B cell (primary cell): ENCODE measurements at regions not wholly inside any gene's neighbourhood (a gene's known extent, or its start where the extent isn't known, plus 50 kb on each side); places are given as distances from the start of the nearest gene placed in this dataset.

ENCODE experiments used
- ATAC-seq: fragments of 200-7000 bp; cut with Tn5 transposase; one replicate; pipeline ENCODE4 v1.10.0; 2021; ENCODE audit warnings: low read depth, mild to moderate bottlenecking, moderate number of reproducible peaks, moderate library complexity
- CTCF ChIA-PET: fragments of 350-600 bp; sonication (Branson Sonifier 250); formaldehyde crosslinking; loops from one replicate; lab custom pipeline; 2021; ENCODE audit warnings: antibody characterized with exemption, inconsistent platforms; lab: Charles Lee
- POLR2A ChIA-PET: fragments of 350-600 bp; sonication (Branson Sonifier 250); formaldehyde crosslinking; loops from one replicate; lab custom pipeline; 2021; ENCODE audit warnings: antibody characterized with exemption; lab: Charles Lee
- DNase-seq: peaks from one replicate; pipeline ENCODE4 v3.0.0; 2013
- H2AFZ ChIP-seq: 2 replicates; pipeline ENCODE4 v1.6.1; 2012; ENCODE audit warnings: mild to moderate bottlenecking, low read depth, low read length; ENCODE audit not compliant: insufficient read depth, poor library complexity, severe bottlenecking
- H3K27ac ChIP-seq, 2 donors: 1 replicate in 1 of 2; 2 replicates in 1 of 2; pipeline ENCODE4 v1.5.1; 2012 to 2013; ENCODE audit warnings: low read length in 2 of 2, mild to moderate bottlenecking in 2 of 2, moderate library complexity in 1 of 2
- H3K27me3 ChIP-seq, 4 experiments: fragments of 200-600 bp in 1 of 4; sonication (generic) in 1 of 4; replicated peaks in 1 of 4; 1 replicate in 2 of 4; 2 replicates in 2 of 4; pipeline versions ENCODE4 v1.6.1 to v1.7.0; 2013 to 2016; ENCODE audit warnings: low read length in 3 of 4, mild to moderate bottlenecking in 2 of 4, mixed read lengths in 1 of 4, moderate library complexity in 1 of 4; ENCODE audit not compliant: insufficient read depth in 4 of 4, control insufficient read depth in 3 of 4; ENCODE audit errors: control extremely low read depth in 1 of 4
- H3K36me3 ChIP-seq, 2 experiments: replicated peaks in 1 of 2; 1 replicate in 1 of 2; 2 replicates in 1 of 2; pipeline versions ENCODE4 v1.6.1 to v1.7.1; 2013; ENCODE audit warnings: low read length in 1 of 2; ENCODE audit not compliant: insufficient read depth in 2 of 2, control insufficient read depth in 1 of 2; ENCODE audit errors: control extremely low read depth in 1 of 2, extremely low read depth in 1 of 2
- H3K4me1 ChIP-seq, 2 donors: fragments of 200-600 bp in 1 of 2; sonication (generic) in 1 of 2; 1 replicate in 1 of 2; 2 replicates in 1 of 2; pipeline versions ENCODE4 v1.5.1 to v1.6.1; 2013 to 2017; ENCODE audit warnings: low read length in 2 of 2; ENCODE audit not compliant: control insufficient read depth in 2 of 2, insufficient read depth in 2 of 2
- H3K4me2 ChIP-seq: replicated peaks from 2 replicates; pipeline ENCODE3; 2012; ENCODE audit warnings: mild to moderate bottlenecking, low read depth, low read length; ENCODE audit not compliant: poor library complexity, severe bottlenecking
- H3K4me3 ChIP-seq, 5 experiments: fragments of 200-600 bp in 1 of 5; sonication (generic) in 1 of 5; 1 replicate in 3 of 5; 2 replicates in 2 of 5; pipeline versions ENCODE4 v1.5.1 to v1.7.0; 2011 to 2016; ENCODE audit warnings: low read length in 4 of 5, mild to moderate bottlenecking in 4 of 5, low read depth in 2 of 5, control low read depth in 1 of 5, moderate library complexity in 1 of 5; ENCODE audit not compliant: insufficient read depth in 1 of 5; ENCODE audit errors: control extremely low read depth in 1 of 5, extremely low read depth in 1 of 5
- H3K79me2 ChIP-seq: fragments of 200-600 bp; sonication (generic); one replicate; pipeline ENCODE4 v1.6.0; 2016; ENCODE audit warnings: low read length; ENCODE audit not compliant: control insufficient read depth, insufficient read depth
- H3K9ac ChIP-seq: fragments of 200-600 bp; sonication (generic); 2 replicates; pipeline ENCODE4 v1.6.1; 2017; ENCODE audit warnings: mild to moderate bottlenecking, low read length, moderate library complexity
- H3K9me3 ChIP-seq, 3 donors: one replicate each; pipeline versions ENCODE4 v1.6.1 to v1.7.1; 2013; ENCODE audit warnings: low read length in 2 of 3; ENCODE audit not compliant: control insufficient read depth in 2 of 3, insufficient read depth in 1 of 3; ENCODE audit errors: control extremely low read depth in 1 of 3
- H4K20me1 ChIP-seq: 2 replicates; pipeline ENCODE4 v1.6.0; 2012; ENCODE audit warnings: mild to moderate bottlenecking, low read length; ENCODE audit not compliant: insufficient read depth, control insufficient read depth, poor library complexity, severe bottlenecking
- H3K27ac Mint-ChIP-seq: one replicate; pipeline ENCODE4 v1.8.0; 2021; ENCODE audit warnings: mixed read lengths
- H3K27me3 Mint-ChIP-seq: one replicate; pipeline ENCODE4 v1.8.0; 2021; ENCODE audit warnings: mixed read lengths
- H3K4me1 Mint-ChIP-seq: one replicate; pipeline ENCODE4 v1.8.0; 2021; ENCODE audit warnings: mixed read lengths
- H3K4me3 Mint-ChIP-seq: one replicate; pipeline ENCODE4 v1.8.0; 2021; ENCODE audit warnings: mixed read lengths
- H3K9me3 Mint-ChIP-seq: one replicate; pipeline ENCODE4 v1.8.0; 2022; ENCODE audit warnings: mixed read lengths; ENCODE audit not compliant: insufficient read depth
- EZH2 ChIP-seq: IDR thresholded peaks from 2 replicates; pipeline ENCODE4 v1.6.1; 2012; ENCODE audit warnings: borderline replicate concordance, low read depth, mild to moderate bottlenecking, moderate library complexity, low read length; ENCODE audit not compliant: insufficient read depth, poor library complexity, severe bottlenecking
- WGBS: methylation state at CpG from one replicate; pipeline ENCODE4 v1.1.5; 2013; ENCODE audit warnings: missing lambda C conversion rate; ENCODE audit not compliant: insufficient coverage; 5-methylcytosine and 5-hydroxymethylcytosine counted together
- intact Hi-C: fragments of 100-400 bp; cut with micrococcal nuclease; formaldehyde crosslinking; loops from one replicate; pipeline ENCODE4 v1.10.0; 2022
- TF ChIP-seq, protein P1 (sequence below): fragments of 200-600 bp; IDR thresholded peaks from one replicate; pipeline ENCODE4 v1.8.0; 2022; ENCODE audit warnings: antibody characterized with exemption, mild to moderate bottlenecking

DNA sequence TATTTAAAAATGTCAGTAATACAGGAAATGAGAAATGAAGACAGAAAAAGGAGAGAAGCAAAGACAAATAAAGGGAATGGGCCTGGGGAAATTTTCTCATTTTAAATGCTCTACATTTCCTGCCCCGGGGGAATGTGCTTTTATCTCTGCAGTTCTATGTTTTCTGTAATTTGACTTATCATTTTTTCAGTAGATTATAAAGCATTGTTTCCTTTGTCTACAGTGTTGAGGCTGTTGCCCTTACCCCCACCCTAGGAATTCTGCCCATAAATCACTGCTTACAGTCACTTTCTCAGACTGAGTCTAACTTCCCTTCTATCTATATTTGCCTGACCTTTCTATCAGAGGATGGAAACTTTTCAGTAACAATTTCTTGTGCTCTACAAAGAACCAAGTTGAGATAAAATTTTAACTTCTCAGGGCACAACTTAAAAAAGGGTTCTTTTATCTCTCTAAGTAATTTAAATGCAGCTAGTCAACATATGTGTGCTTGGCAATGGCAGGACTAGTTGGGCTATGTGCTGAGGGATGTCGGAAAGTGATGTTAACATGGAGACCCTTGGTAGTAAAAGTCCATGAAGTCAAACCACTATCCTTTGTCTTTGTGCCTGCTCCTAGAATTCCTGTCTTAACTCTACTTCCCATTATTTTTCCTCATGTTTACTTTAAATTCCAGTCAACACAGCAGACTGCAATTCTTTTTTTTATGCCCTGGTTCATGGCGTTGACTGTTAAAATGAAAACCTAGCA lies 146.5 kb upstream of the MMADHC start:
- H3K9me3 Mint-ChIP-seq = no peaks in the 10 kb centered on the region
- H3K9me3 ChIP-seq = no peaks in the 10 kb centered on the region
- no peak overlapping the region for H3K27ac Mint-ChIP-seq
- CTCF ChIA-PET = no interaction called here
- no peak overlapping the region for H3K9ac ChIP-seq
- no peaks in the 10 kb centered on the region for H3K4me1 ChIP-seq
- no peak overlapping the region for H3K4me3 ChIP-seq
- POLR2A ChIA-PET = no interaction called here
- ATAC-seq (no peak), DNase-seq (no peak)
- H3K4me2 ChIP-seq = no peak overlapping the region
- 72% methylated on average over 2 of the region's 3 CpGs for WGBS
- no peaks in the 10 kb centered on the region for H3K36me3 ChIP-seq
- H4K20me1 ChIP-seq = no peaks in the 10 kb centered on the region
- intact Hi-C loops = no loop called here
- no peaks in the 10 kb centered on the region for H3K4me1 Mint-ChIP-seq
- H3K4me3 Mint-ChIP-seq = no peak overlapping the region
- H3K27ac ChIP-seq = no peak overlapping the region
- no peaks in the 10 kb centered on the region for H3K27me3 Mint-ChIP-seq
- no peaks in the 10 kb centered on the region for H3K79me2 ChIP-seq
- no peak overlapping the region for H2AFZ ChIP-seq
- no peaks in the 10 kb centered on the region for H3K27me3 ChIP-seq
- no peak for TF ChIP-seq EZH2
- TF ChIP-seq, protein P1, sequence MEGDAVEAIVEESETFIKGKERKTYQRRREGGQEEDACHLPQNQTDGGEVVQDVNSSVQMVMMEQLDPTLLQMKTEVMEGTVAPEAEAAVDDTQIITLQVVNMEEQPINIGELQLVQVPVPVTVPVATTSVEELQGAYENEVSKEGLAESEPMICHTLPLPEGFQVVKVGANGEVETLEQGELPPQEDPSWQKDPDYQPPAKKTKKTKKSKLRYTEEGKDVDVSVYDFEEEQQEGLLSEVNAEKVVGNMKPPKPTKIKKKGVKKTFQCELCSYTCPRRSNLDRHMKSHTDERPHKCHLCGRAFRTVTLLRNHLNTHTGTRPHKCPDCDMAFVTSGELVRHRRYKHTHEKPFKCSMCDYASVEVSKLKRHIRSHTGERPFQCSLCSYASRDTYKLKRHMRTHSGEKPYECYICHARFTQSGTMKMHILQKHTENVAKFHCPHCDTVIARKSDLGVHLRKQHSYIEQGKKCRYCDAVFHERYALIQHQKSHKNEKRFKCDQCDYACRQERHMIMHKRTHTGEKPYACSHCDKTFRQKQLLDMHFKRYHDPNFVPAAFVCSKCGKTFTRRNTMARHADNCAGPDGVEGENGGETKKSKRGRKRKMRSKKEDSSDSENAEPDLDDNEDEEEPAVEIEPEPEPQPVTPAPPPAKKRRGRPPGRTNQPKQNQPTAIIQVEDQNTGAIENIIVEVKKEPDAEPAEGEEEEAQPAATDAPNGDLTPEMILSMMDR = no peak

DNA sequence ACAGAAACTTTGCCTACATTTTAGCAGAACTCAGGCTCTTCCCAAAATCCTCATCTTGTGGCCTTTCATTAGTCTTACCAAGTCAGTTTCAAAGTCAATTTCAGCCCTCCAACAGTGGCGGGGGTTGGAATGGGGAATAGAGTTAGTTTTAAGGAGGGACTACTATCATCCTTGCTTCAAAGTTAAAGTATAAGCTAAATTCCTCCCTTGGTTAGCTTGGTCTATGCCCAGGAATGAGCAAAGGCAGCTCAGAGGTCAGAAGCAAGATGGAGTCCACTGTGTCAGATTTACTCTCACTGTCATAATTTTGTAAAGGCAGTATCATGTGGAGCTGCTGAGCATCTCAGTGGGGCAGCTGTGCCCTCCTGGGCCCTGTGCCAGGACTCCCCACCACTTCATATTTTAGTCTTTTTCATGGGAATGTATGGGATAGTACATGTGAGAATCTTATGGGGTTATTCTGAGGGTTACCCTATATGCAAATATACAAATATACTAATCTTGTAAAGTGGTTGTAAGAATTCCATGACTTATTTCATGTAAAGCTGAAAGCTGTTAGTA lies 145.2 kb upstream of the MMADHC start:
- Histone ChIP-seq H3K9me3 (no peaks in the 10 kb centered on the region), H4K20me1 (no peaks in the 10 kb centered on the region), H3K4me3 (no peak overlapping the region), H3K27me3 (no peaks in the 10 kb centered on the region), H3K27ac (no peak overlapping the region), H3K9ac (no peak overlapping the region), H3K4me2 (no peak overlapping the region), H3K4me1 (no peaks in the 10 kb centered on the region), H3K79me2 (no peaks in the 10 kb centered on the region), H2AFZ (no peak overlapping the region), H3K36me3 (no peaks in the 10 kb centered on the region)
- intact Hi-C loops = no loop called here
- ATAC-seq (no peak), DNase-seq (no peak)
- no peak overlapping the region for H3K27ac Mint-ChIP-seq
- no peaks in the 10 kb centered on the region for H3K4me1 Mint-ChIP-seq
- POLR2A ChIA-PET = no interaction called here
- no peak overlapping the region for H3K4me3 Mint-ChIP-seq
- no peaks in the 10 kb centered on the region for H3K9me3 Mint-ChIP-seq
- TF ChIP-seq, protein P1 = no peak
- no peak for TF ChIP-seq EZH2
- CTCF ChIA-PET = no interaction called here
- peaks cover 4% of the 10 kb centered on the region for H3K27me3 Mint-ChIP-seq
- no CpG with 5 or more reads among the region's 1 CpG for WGBS
